ENCODE measurements at regions not wholly inside any gene's neighbourhood (a gene's known extent, or its start where the extent isn't known, plus 50 kb on each side); places are given as distances from the start of the nearest gene placed in this dataset.

DNA sequence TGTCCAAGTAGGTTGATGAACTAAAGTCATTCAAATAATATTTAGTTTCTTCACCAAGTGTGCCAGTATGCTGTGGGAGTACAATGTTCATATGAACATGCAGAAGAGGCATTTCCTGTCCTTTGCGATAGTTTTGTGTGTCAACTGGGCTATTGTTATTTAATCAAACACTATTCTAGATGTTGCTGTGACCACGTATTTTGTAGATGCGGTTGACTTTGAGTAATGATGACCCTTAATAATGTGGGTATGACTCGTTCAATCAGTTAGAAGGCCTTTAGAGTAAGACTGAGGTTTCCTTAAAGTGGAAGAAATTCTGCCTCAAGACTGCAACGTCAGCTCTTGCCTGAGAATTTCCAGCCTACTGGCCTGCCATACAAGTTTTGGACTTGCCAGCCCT, 470.7 kb upstream of the CBLB start:
- no peaks in the 10 kb centered on the region for H3K27me3 ChIP-seq (ENCODE audit: insufficient read depth, low read length, poor library complexity, severe bottlenecking)
- H3K9ac ChIP-seq (ENCODE audit: low read depth, low read length, poor library complexity, severe bottlenecking): no peak overlapping the region
- H3K79me2 ChIP-seq (ENCODE audit: insufficient read depth, low read length): no peaks in the 10 kb centered on the region
- no peak overlapping the region for H2AFZ ChIP-seq (ENCODE audit: low read length)
- no peaks in the 10 kb centered on the region for H3K9me3 ChIP-seq (ENCODE audit: insufficient read depth, low read depth, low read length)
- H3K4me3 ChIP-seq (ENCODE audit: low read length, poor library complexity, severe bottlenecking): no peak overlapping the region
- H3F3A ChIP-seq (ENCODE audit: low read depth): no peaks in the 10 kb centered on the region
- no peaks in the 10 kb centered on the region for H3K36me3 ChIP-seq (ENCODE audit: insufficient read depth, low read length)
- H3K9me2 ChIP-seq (replicated peaks; ENCODE audit: low read depth, low read length): no peaks in the 10 kb centered on the region
- no peak overlapping the region for H3K4me2 ChIP-seq (ENCODE audit: low read depth, low read length, poor library complexity, severe bottlenecking)
- peaks cover 9% of the 10 kb centered on the region for H3K4me1 ChIP-seq (ENCODE audit: insufficient read depth, low read length, poor library complexity, severe bottlenecking)
- no peaks in the 10 kb centered on the region for H4K20me1 ChIP-seq (ENCODE audit: insufficient read depth, low read length, poor library complexity, severe bottlenecking)
- TF ChIP-seq EZH2phosphoT487 (IDR thresholded peaks at IDR 0.05; ENCODE audit: borderline replicate concordance): no peak
- TF ChIP-seq, protein P1, sequence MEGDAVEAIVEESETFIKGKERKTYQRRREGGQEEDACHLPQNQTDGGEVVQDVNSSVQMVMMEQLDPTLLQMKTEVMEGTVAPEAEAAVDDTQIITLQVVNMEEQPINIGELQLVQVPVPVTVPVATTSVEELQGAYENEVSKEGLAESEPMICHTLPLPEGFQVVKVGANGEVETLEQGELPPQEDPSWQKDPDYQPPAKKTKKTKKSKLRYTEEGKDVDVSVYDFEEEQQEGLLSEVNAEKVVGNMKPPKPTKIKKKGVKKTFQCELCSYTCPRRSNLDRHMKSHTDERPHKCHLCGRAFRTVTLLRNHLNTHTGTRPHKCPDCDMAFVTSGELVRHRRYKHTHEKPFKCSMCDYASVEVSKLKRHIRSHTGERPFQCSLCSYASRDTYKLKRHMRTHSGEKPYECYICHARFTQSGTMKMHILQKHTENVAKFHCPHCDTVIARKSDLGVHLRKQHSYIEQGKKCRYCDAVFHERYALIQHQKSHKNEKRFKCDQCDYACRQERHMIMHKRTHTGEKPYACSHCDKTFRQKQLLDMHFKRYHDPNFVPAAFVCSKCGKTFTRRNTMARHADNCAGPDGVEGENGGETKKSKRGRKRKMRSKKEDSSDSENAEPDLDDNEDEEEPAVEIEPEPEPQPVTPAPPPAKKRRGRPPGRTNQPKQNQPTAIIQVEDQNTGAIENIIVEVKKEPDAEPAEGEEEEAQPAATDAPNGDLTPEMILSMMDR (conservative IDR thresholded peaks at IDR 0.05; ENCODE audit: low read length): no peak

- H3K4me2 ChIP-seq (ENCODE audit: low read depth, low read length, poor library complexity, severe bottlenecking): no peak overlapping the region
- H3K79me2 ChIP-seq (ENCODE audit: insufficient read depth, low read length): no peaks in the 10 kb centered on the region
- H4K20me1 ChIP-seq (ENCODE audit: insufficient read depth, low read length, poor library complexity, severe bottlenecking): no peaks in the 10 kb centered on the region
- TF ChIP-seq, protein P1 (conservative IDR thresholded peaks at IDR 0.05; ENCODE audit: low read length): no peak
- H3F3A ChIP-seq (ENCODE audit: low read depth): no peaks in the 10 kb centered on the region
- H3K4me1 ChIP-seq (ENCODE audit: insufficient read depth, low read length, poor library complexity, severe bottlenecking): peaks cover 9% of the 10 kb centered on the region
- no peaks in the 10 kb centered on the region for H3K36me3 ChIP-seq (ENCODE audit: insufficient read depth, low read length)
- H3K27me3 ChIP-seq (ENCODE audit: insufficient read depth, low read length, poor library complexity, severe bottlenecking): no peaks in the 10 kb centered on the region
- no peak overlapping the region for H3K4me3 ChIP-seq (ENCODE audit: low read length, poor library complexity, severe bottlenecking)
- no peak overlapping the region for H2AFZ ChIP-seq (ENCODE audit: low read length)
- no peak overlapping the region for H3K9ac ChIP-seq (ENCODE audit: low read depth, low read length, poor library complexity, severe bottlenecking)
- no peaks in the 10 kb centered on the region for H3K9me2 ChIP-seq (replicated peaks; ENCODE audit: low read depth, low read length)
- no peaks in the 10 kb centered on the region for H3K9me3 ChIP-seq (ENCODE audit: insufficient read depth, low read depth, low read length)
These were observed 472.3 kb upstream of the CBLB start for GRCh38 chr3:106341087-106341486.

GRCh38 chr3:106341586-106342162, 472.9 kb upstream of the CBLB start:
- Histone ChIP-seq H3K36me3 (ENCODE audit: insufficient read depth, low read length) (no peaks in the 10 kb centered on the region), H2AFZ (ENCODE audit: low read length) (no peak overlapping the region), H3K4me3 (ENCODE audit: low read length, poor library complexity, severe bottlenecking) (no peak overlapping the region), H3K4me1 (ENCODE audit: insufficient read depth, low read length, poor library complexity, severe bottlenecking) (peaks cover 9% of the 10 kb centered on the region), H3K9me2 (replicated peaks; ENCODE audit: low read depth, low read length) (no peaks in the 10 kb centered on the region), H3K27me3 (ENCODE audit: insufficient read depth, low read length, poor library complexity, severe bottlenecking) (no peaks in the 10 kb centered on the region), H4K20me1 (ENCODE audit: insufficient read depth, low read length, poor library complexity, severe bottlenecking) (no peaks in the 10 kb centered on the region), H3K9me3 (ENCODE audit: insufficient read depth, low read depth, low read length) (no peaks in the 10 kb centered on the region), H3K79me2 (ENCODE audit: insufficient read depth, low read length) (no peaks in the 10 kb centered on the region), H3K4me2 (ENCODE audit: low read depth, low read length, poor library complexity, severe bottlenecking) (no peak overlapping the region), H3F3A (ENCODE audit: low read depth) (no peaks in the 10 kb centered on the region), H3K9ac (ENCODE audit: low read depth, low read length, poor library complexity, severe bottlenecking) (no peak overlapping the region)
- TF ChIP-seq EZH2phosphoT487 (IDR thresholded peaks at IDR 0.05; ENCODE audit: borderline replicate concordance): no peak
- TF ChIP-seq, protein P1 (conservative IDR thresholded peaks at IDR 0.05; ENCODE audit: low read length): no peak
